ENCODE measurements at regions not wholly inside any gene's neighbourhood (a gene's known extent, or its start where the extent isn't known, plus 50 kb on each side); places are given as distances from the start of the nearest gene placed in this dataset.
A peak's percentile ranks its signal among the peaks of the same experiment; 100 is the strongest.
"Not testable (repeated sequence)": the region's sequence is repeated elsewhere in the genome, so short reads cannot be mapped to it uniquely, and the experiment has no call there.

- DNase-seq = no peak
- Histone ChIP-seq H3K4me1 (peaks cover 0 to under 1% (median 0%) of the 10 kb centered on the region in 4 donors), H3K27me3 (no peaks in the 10 kb centered on the region), H3K9me3 (no peaks in the 10 kb centered on the region), H3K27ac (no peak overlapping the region), H3K36me3 (no peaks in the 10 kb centered on the region), H3K4me3 (no peak overlapping the region)
- 60% methylated on average over 1 of the region's 1 CpG for WGBS (ENCODE audit: insufficient coverage, low coverage, low lambda C conversion rate, missing lambda C conversion rate)
- intact Hi-C loops (cut with DNase I) = no loop called here
- ATAC-seq = peak; percentile 48 to 75 (median 55)
- peak; percentile 33 to 65 (median 54) for TF ChIP-seq CTCF (IDR thresholded peaks at IDR 0.05)
- TF ChIP-seq POLR2A (IDR thresholded peaks at IDR 0.05) = no peak
These were observed 90.6 kb downstream of the POU3F3 start for GRCh38 chr2:104944495-104944894.

DNA sequence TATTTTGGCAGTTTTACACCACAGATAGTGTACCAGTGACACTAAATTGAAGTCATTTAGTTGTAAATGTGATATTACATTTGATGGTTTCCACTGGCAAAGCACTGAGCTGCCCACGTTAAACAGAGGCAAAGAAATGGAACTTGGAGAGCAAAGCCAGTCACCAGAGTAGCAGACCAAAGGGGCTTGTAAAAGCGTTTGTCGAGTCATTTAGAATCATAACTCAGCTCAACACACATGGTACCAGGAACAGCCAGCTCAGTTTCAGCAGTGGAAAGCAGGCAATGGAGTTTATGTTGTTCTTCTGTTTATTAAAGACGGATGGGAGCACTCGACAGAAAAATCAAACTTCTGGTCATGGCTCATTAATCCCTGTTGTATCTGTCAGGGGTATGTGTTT, 91.2 kb downstream of the POU3F3 start:
- Histone ChIP-seq H3K36me3 (no peaks in the 10 kb centered on the region), H3K9me3 (no peaks in the 10 kb centered on the region), H3K4me1 (no peaks in the 10 kb centered on the region), H3K27ac (no peak overlapping the region), H3K27me3 (peaks cover 0 to 3% of the 10 kb centered on the region in 2 donors), H3K4me3 (no peak overlapping the region)
- DNase-seq = no peak
- no peak for TF ChIP-seq POLR2A (IDR thresholded peaks at IDR 0.05)
- no peak for TF ChIP-seq CTCF (IDR thresholded peaks at IDR 0.05)
- ATAC-seq = no peak
- 34% methylated on average over 5 of the region's 5 CpGs for WGBS (ENCODE audit: insufficient coverage, low coverage, low lambda C conversion rate, missing lambda C conversion rate)
- intact Hi-C loops (cut with DNase I) = no loop called here

- WGBS (ENCODE audit: insufficient coverage, low coverage, low lambda C conversion rate, missing lambda C conversion rate) = 8% methylated on average over 2 of the region's 3 CpGs
- TF ChIP-seq POLR2A (IDR thresholded peaks at IDR 0.05) (no peak), CTCF (IDR thresholded peaks at IDR 0.05) (no peak)
- intact Hi-C loops (cut with DNase I) = no loop called here
These were observed 92.0 kb downstream of the POU3F3 start for GRCh38 chr2:104945866-104946265.

GRCh38 chr2:104947456-104947855, 90.4 kb upstream of the MRPS9 start:
- intact Hi-C loops (cut with DNase I); ATAC-seq; DNase-seq; H3K27me3 ChIP-seq; H3K9me3 ChIP-seq; H3K4me3 ChIP-seq; H3K36me3 ChIP-seq; H3K27ac ChIP-seq; H3K4me1 ChIP-seq: not testable (repeated sequence)
- WGBS (ENCODE audit: insufficient coverage, low coverage, low lambda C conversion rate, missing lambda C conversion rate) = 42% methylated on average over 6 of the region's 7 CpGs

More at GRCh38 chr2:104945866-104946265, 92.0 kb downstream of the POU3F3 start:
- Histone ChIP-seq H3K4me3 (no peak overlapping the region), H3K4me1 (no peaks in the 10 kb centered on the region), H3K27me3 (peaks cover 0 to 7% of the 10 kb centered on the region in 2 donors), H3K36me3 (no peaks in the 10 kb centered on the region), H3K9me3 (no peaks in the 10 kb centered on the region), H3K27ac (no peak overlapping the region)
- ATAC-seq = no peak
- DNase-seq = no peak

- no peak for TF ChIP-seq POLR2A (IDR thresholded peaks at IDR 0.05)
- no peak for TF ChIP-seq CTCF (IDR thresholded peaks at IDR 0.05)
- Histone ChIP-seq H3K27ac (no peak overlapping the region), H3K4me1 (no peaks in the 10 kb centered on the region), H3K4me3 (no peak overlapping the region), H3K9me3 (no peaks in the 10 kb centered on the region), H3K27me3 (peaks cover 0 to 7% of the 10 kb centered on the region in 2 donors), H3K36me3 (no peaks in the 10 kb centered on the region)
- intact Hi-C loops (cut with DNase I) = no loop called here
- DNase-seq (no peak), ATAC-seq (no peak)
- 76% methylated on average over 4 of the region's 4 CpGs for WGBS (ENCODE audit: insufficient coverage, low coverage, low lambda C conversion rate, missing lambda C conversion rate)
These were observed 84.9 kb upstream of the MRPS9 start for GRCh38 chr2:104952976-104953375.

Data from right lobe of liver (tissue), 6 donors.